PC-9 (cell line): ENCODE measurements at regions not wholly inside any gene's neighbourhood (a gene's known extent, or its start where the extent isn't known, plus 50 kb on each side); places are given as distances from the start of the nearest gene placed in this dataset.

Experiments
- BruUV-seq: library from RNA; stranded (reverse); fragments of 400-500 nt; replicated peaks from 2 replicates; lab custom pipeline; 2021; lab: Mats Ljungman, UMichigan
- CTCF ChIA-PET: fragments of 300-600 bp; sonication (Branson Sonifier 250); formaldehyde crosslinking; loops from one replicate; lab custom pipeline; 2022; ENCODE audit warnings: antibody characterized with exemption; lab: Charles Lee
- POLR2A ChIA-PET: fragments of 300-600 bp; sonication (Branson Sonifier 250); formaldehyde crosslinking; loops from one replicate; lab custom pipeline; 2022; ENCODE audit warnings: antibody characterized with exemption; ENCODE audit not compliant: unreplicated experiment; lab: Charles Lee
- DNase-seq, 2 experiments: peaks; one replicate each; pipeline versions ENCODE4 v3.0.0 to v3.0.0-alpha.2; 2015 to 2022; ENCODE audit warnings: mixed read lengths in 1 of 2
- H2AFZ ChIP-seq: fragments of 200-600 bp; sonication (generic); 2 replicates; pipeline ENCODE4 v1.8.1; 2017; ENCODE audit warnings: antibody characterized with exemption
- H3F3A ChIP-seq: fragments of 200-600 bp; sonication (generic); 2 replicates; pipeline ENCODE4 v1.8.1; 2017; ENCODE audit warnings: antibody characterized with exemption, mild to moderate bottlenecking, low read depth; ENCODE audit not compliant: insufficient read depth
- H3K27ac ChIP-seq: fragments of 200-600 bp; sonication (generic); 2 replicates; pipeline ENCODE4 v1.6.1; 2016; ENCODE audit warnings: mixed run types
- H3K27me3 ChIP-seq: fragments of 200-600 bp; sonication (generic); 2 replicates; pipeline ENCODE4 v1.6.1; 2016; ENCODE audit warnings: low read depth, mixed run types; ENCODE audit not compliant: insufficient read depth
- H3K36me3 ChIP-seq: fragments of 200-600 bp; sonication (generic); 2 replicates; pipeline ENCODE4 v1.6.1; 2016; ENCODE audit warnings: low read depth, mixed run types
- H3K4me1 ChIP-seq: fragments of 200-600 bp; sonication (generic); replicated peaks from 2 replicates; pipeline ENCODE4 v1.6.1; 2016; ENCODE audit warnings: mixed run types; ENCODE audit not compliant: insufficient read depth
- H3K4me2 ChIP-seq: fragments of 200-600 bp; sonication (generic); 2 replicates; pipeline ENCODE4 v1.6.1; 2017; ENCODE audit warnings: mixed run types
- H3K4me3 ChIP-seq: fragments of 200-600 bp; sonication (generic); 2 replicates; pipeline ENCODE4 v1.6.1; 2016; ENCODE audit warnings: mixed run types
- H3K79me2 ChIP-seq: fragments of 200-600 bp; sonication (generic); 2 replicates; pipeline ENCODE4 v1.6.1; 2017; ENCODE audit warnings: low read depth, mixed run types
- H3K9me2 ChIP-seq: fragments of 200-600 bp; sonication (generic); 2 replicates; pipeline ENCODE4 v1.8.1; 2017; ENCODE audit warnings: mild to moderate bottlenecking; ENCODE audit not compliant: insufficient read depth
- H3K9me3 ChIP-seq: fragments of 200-600 bp; sonication (generic); 2 replicates; pipeline ENCODE4 v1.8.1; 2016; ENCODE audit warnings: low read depth; ENCODE audit not compliant: insufficient read depth
- H4K20me1 ChIP-seq: fragments of 200-600 bp; sonication (generic); 2 replicates; pipeline ENCODE4 v1.8.1; 2017; ENCODE audit not compliant: insufficient read depth
- CTCF ChIP-seq: fragments of 200-600 bp; sonication (generic); conservative IDR thresholded peaks from 2 replicates; pipeline ENCODE4 v1.6.1; 2017; ENCODE audit warnings: mixed run types, antibody characterized with exemption, mild to moderate bottlenecking, moderate library complexity
- EZH2 ChIP-seq: fragments of 200-600 bp; sonication (generic); IDR thresholded peaks from 2 replicates; pipeline ENCODE4 v1.8.0; 2017; ENCODE audit warnings: antibody characterized with exemption, low read depth
- intact Hi-C: fragments of 100-400 bp; cut with micrococcal nuclease; formaldehyde crosslinking; loops from one replicate; pipeline ENCODE4 v1.10.0; 2022; ENCODE audit not compliant: unreplicated experiment

GRCh38 chr2:142545036-142545435, 332.4 kb upstream of the KYNU start:
- TF ChIP-seq EZH2 (no peak), CTCF (no peak)
- H3K79me2 ChIP-seq = no peaks in the 10 kb centered on the region
- H4K20me1 ChIP-seq = no peaks in the 10 kb centered on the region
- POLR2A ChIA-PET = no interaction called here
- no peak overlapping the region for H3K4me2 ChIP-seq
- H3F3A ChIP-seq = no peaks in the 10 kb centered on the region
- H3K9me2 ChIP-seq = no peaks in the 10 kb centered on the region
- no peaks in the 10 kb centered on the region for H3K27me3 ChIP-seq
- no peak overlapping the region for H2AFZ ChIP-seq
- intact Hi-C loops = no loop called here
- CTCF ChIA-PET = no interaction called here
- BruUV-seq = no TSS peak
- no peak overlapping the region for H3K4me3 ChIP-seq
- H3K27ac ChIP-seq = no peak overlapping the region
- no peaks in the 10 kb centered on the region for H3K4me1 ChIP-seq
- no peaks in the 10 kb centered on the region for H3K36me3 ChIP-seq
- H3K9me3 ChIP-seq = no peaks in the 10 kb centered on the region
- DNase-seq = no peak

GRCh38 chr2:142544173-142544572, 333.3 kb upstream of the KYNU start:
- Histone ChIP-seq H3K27me3 (no peaks in the 10 kb centered on the region), H3K36me3 (no peaks in the 10 kb centered on the region), H3K79me2 (no peaks in the 10 kb centered on the region), H4K20me1 (no peaks in the 10 kb centered on the region), H2AFZ (no peak overlapping the region), H3K4me3 (no peak overlapping the region), H3K27ac (no peak overlapping the region), H3F3A (no peaks in the 10 kb centered on the region), H3K9me2 (no peaks in the 10 kb centered on the region), H3K4me1 (no peaks in the 10 kb centered on the region), H3K9me3 (no peaks in the 10 kb centered on the region), H3K4me2 (no peak overlapping the region)
- no TSS peak for BruUV-seq
- intact Hi-C loops = no loop called here
- DNase-seq = no peak
- ChIA-PET POLR2A (no interaction called here), CTCF (no interaction called here)
- no peak for TF ChIP-seq EZH2
- no peak for TF ChIP-seq CTCF

GRCh38 chr2:142542431-142542910, 335.0 kb upstream of the KYNU start:
- Histone ChIP-seq H3F3A (no peaks in the 10 kb centered on the region), H3K9me3 (no peaks in the 10 kb centered on the region), H3K79me2 (no peaks in the 10 kb centered on the region), H3K4me2 (no peak overlapping the region), H3K36me3 (no peaks in the 10 kb centered on the region), H3K9me2 (no peaks in the 10 kb centered on the region), H3K27me3 (no peaks in the 10 kb centered on the region), H3K4me1 (no peaks in the 10 kb centered on the region), H4K20me1 (no peaks in the 10 kb centered on the region), H3K4me3 (no peak overlapping the region), H2AFZ (no peak overlapping the region), H3K27ac (no peak overlapping the region)
- TF ChIP-seq EZH2 (no peak), CTCF (no peak)
- no TSS peak for BruUV-seq
- ChIA-PET CTCF (no interaction called here), POLR2A (no interaction called here)
- DNase-seq = no peak
- intact Hi-C loops = no loop called here
